A549 (cell line): ENCODE measurements at regions not wholly inside any gene's neighbourhood (a gene's known extent, or its start where the extent isn't known, plus 50 kb on each side); places are given as distances from the start of the nearest gene placed in this dataset.

Experiments
- ATAC-seq, 2 experiments: fragments of 200-7000 bp in 1 of 2; fragments of >200 bp in 1 of 2; cut with Nextera tagmentation in 1 of 2; cut with Tn5 transposase in 1 of 2; 3 replicates each; pipeline versions ENCODE4 v1.8.0 to v1.9.1; 2018 to 2020; ENCODE audit warnings: mild to moderate bottlenecking in 1 of 2, moderate library complexity in 1 of 2
- CTCF ChIA-PET: fragments of 300-600 bp; sonication (Branson Sonifier 250); formaldehyde crosslinking; extraction: SDS; loops from one replicate; lab custom pipeline; 2021; ENCODE audit warnings: antibody characterized with exemption, inconsistent platforms; lab: Yijun Ruan, JAX
- POLR2A ChIA-PET: fragments of 350-600 bp; formaldehyde crosslinking; extraction: SDS; loops from one replicate; lab custom pipeline; 2021; ENCODE audit warnings: antibody characterized with exemption, inconsistent platforms; lab: Yijun Ruan, JAX
- DNase-seq, 2 experiments: peaks; one replicate each; pipeline versions ENCODE4 v3.0.0 to v3.0.0-alpha.2; 2011 to 2016; ENCODE audit warnings: low read depth in 1 of 2, low spot score in 1 of 2
- FAIRE-seq: peaks from 2 replicates; lab custom pipeline; 2011; peaks lifted over from hg19 to GRCh38; lab: Jason Lieb, UNC
- H3K27ac ChIP-seq, 2 experiments: fragments of >200 bp; sonication (Bioruptor Twin); formaldehyde crosslinking; 3 replicates each; pipeline ENCODE4 v1.5.1; 2016 to 2017
- H3K4me1 ChIP-seq: fragments of >200 bp; sonication (Bioruptor Twin); formaldehyde crosslinking; 3 replicates; pipeline ENCODE4 v1.6.1; 2016
- H3K4me2 ChIP-seq: fragments of >200 bp; sonication (Bioruptor Twin); formaldehyde crosslinking; 3 replicates; pipeline ENCODE4 v1.6.1; 2016
- H3K4me3 ChIP-seq: fragments of >200 bp; sonication (Bioruptor Twin); formaldehyde crosslinking; 3 replicates; pipeline ENCODE4 v1.5.1; 2016
- H3K9me3 ChIP-seq: fragments of >200 bp; sonication (Bioruptor Twin); formaldehyde crosslinking; 3 replicates; pipeline ENCODE4 v1.6.1; 2016
- CEBPB ChIP-seq, 2 experiments: fragments of >200 bp in 1 of 2; sonication (Bioruptor Twin) in 1 of 2; formaldehyde crosslinking in 1 of 2; IDR thresholded peaks; 2 replicates each; pipeline ENCODE4 v1.6.1; 2012 to 2016
- CHD2 ChIP-seq: fragments of 150-350 bp; IDR thresholded peaks from 2 replicates; pipeline ENCODE4 v1.6.1; 2014; ENCODE audit warnings: low read length; ENCODE audit not compliant: partially characterized antibody
- ELK1 ChIP-seq: fragments of 150-350 bp; IDR thresholded peaks from 2 replicates; pipeline ENCODE4 v1.6.1; 2014; ENCODE audit warnings: low read depth, mild to moderate bottlenecking, low read length
- EP300 ChIP-seq, 2 experiments: fragments of >200 bp; sonication (Bioruptor Twin); formaldehyde crosslinking; IDR thresholded peaks; 2 replicates in 1 of 2; 3 replicates in 1 of 2; pipeline ENCODE4 v1.6.1; 2016 to 2017
- FOSB ChIP-seq: fragments of 250-450 bp; sonication (Bioruptor Pico); IDR thresholded peaks from 2 replicates; pipeline ENCODE4 v1.5.0; 2020; ENCODE audit warnings: mild to moderate bottlenecking, moderate library complexity
- GATA3 ChIP-seq: IDR thresholded peaks from 2 replicates; pipeline ENCODE4 v1.6.1; 2012; ENCODE audit warnings: borderline replicate concordance
- HES2 ChIP-seq: fragments of >200 bp; sonication (Bioruptor Twin); formaldehyde crosslinking; IDR thresholded peaks from 2 replicates; pipeline ENCODE4 v1.6.1; 2016
- HEYL ChIP-seq: fragments of 250-450 bp; sonication (Bioruptor Pico); IDR thresholded peaks from 2 replicates; pipeline ENCODE4 v1.8.0; 2021; ENCODE audit warnings: mild to moderate bottlenecking, moderate library complexity
- HMGXB4 ChIP-seq: fragments of 250-450 bp; sonication (Bioruptor Pico); IDR thresholded peaks from 2 replicates; pipeline ENCODE4 v1.5.0; 2021; ENCODE audit warnings: mild to moderate bottlenecking, moderate library complexity, borderline replicate concordance
- JUNB ChIP-seq: fragments of >200 bp; sonication (Bioruptor Twin); formaldehyde crosslinking; IDR thresholded peaks from 2 replicates; pipeline ENCODE4 v1.6.1; 2016
- MAZ ChIP-seq: fragments of 150-350 bp; IDR thresholded peaks from 2 replicates; pipeline ENCODE4 v1.6.1; 2014; ENCODE audit warnings: antibody characterized with exemption, low read depth, low read length, borderline replicate concordance
- NFE2L2 ChIP-seq: fragments of 150-350 bp; conservative IDR thresholded peaks from 2 replicates; pipeline ENCODE4 v1.6.1; 2014; ENCODE audit warnings: low read length
- NR3C1 ChIP-seq: fragments of >200 bp; sonication (Bioruptor Twin); formaldehyde crosslinking; IDR thresholded peaks from 3 replicates; pipeline ENCODE4 v1.6.1; 2017
- POLR2AphosphoS2 ChIP-seq: conservative IDR thresholded peaks from 2 replicates; pipeline ENCODE4 v1.6.1; 2012; ENCODE audit warnings: low read length, improper control_type of control experiment, inconsistent platforms
- SREBF2 ChIP-seq: fragments of 450-650 bp; IDR thresholded peaks from 2 replicates; pipeline ENCODE4 v1.6.1; 2014; ENCODE audit warnings: mild to moderate bottlenecking, moderate library complexity
- TFCP2L1 ChIP-seq: fragments of 250-450 bp; sonication (Bioruptor Pico); IDR thresholded peaks from 2 replicates; pipeline ENCODE4 v1.5.0; 2021; ENCODE audit warnings: mild to moderate bottlenecking
- WGBS: methylation state at CpG from one replicate; pipeline ENCODE4 v1.1.6; 2017; ENCODE audit errors: missing lambda C conversion rate; 5-methylcytosine and 5-hydroxymethylcytosine counted together
- TF ChIP-seq, protein P1 (sequence below): IDR thresholded peaks from 2 replicates; pipeline ENCODE4 v1.6.1; 2012
- TF ChIP-seq, protein P2 (sequence below): fragments of 450-650 bp; IDR thresholded peaks from 2 replicates; pipeline ENCODE4 v1.6.1; 2014; ENCODE audit warnings: antibody characterized with exemption
- TF ChIP-seq, protein P3 (sequence below): fragments of 200-600 bp; sonication (generic); IDR thresholded peaks from 2 replicates; pipeline ENCODE4 v1.6.1; 2016; ENCODE audit warnings: antibody characterized with exemption, mild to moderate bottlenecking, moderate library complexity

DNA sequence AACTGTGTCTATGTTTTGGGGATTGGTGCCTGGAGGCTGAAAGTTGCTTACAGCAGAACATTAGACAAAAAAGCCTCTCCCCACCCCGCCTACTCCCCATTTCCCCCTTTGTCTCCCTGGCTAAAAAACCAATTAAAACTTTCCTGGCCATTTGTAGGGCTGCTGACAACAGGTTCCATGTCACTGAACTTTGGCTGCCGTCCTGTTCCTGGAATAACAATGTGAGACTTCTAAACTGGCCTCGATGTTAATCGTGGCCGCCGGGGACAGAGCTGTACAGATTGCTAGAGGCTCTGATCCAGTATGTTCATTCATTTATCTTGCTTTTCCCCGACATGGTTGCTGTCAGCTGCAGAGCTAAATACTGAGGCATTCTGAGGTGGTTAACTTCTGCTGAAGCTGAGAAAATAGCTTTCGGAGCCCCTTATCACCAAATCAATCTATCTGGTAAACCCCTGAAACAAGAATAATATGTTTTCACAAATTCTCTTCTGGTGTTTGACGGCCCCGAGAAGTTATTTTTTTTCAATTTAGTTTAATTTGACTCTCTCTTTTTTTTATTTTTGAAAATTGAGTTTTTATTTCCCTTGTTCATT lies 271.6 kb downstream of the GFRA1 start:
- no peaks in the 10 kb centered on the region for H3K9me3 ChIP-seq
- CTCF ChIA-PET: no interaction called here

More for the DNA sequence above, 271.6 kb downstream of the GFRA1 start:
- POLR2A ChIA-PET: no interaction called here
- FAIRE-seq (no peak), DNase-seq (no peak)
- no peak overlapping the region for H3K4me3 ChIP-seq
- TF ChIP-seq GATA3 (no peak), HEYL (CRISPR knock-in tag) (no peak), JUNB (no peak), ELK1 (no peak), CEBPB (IDR thresholded peaks at IDR 0.05) (no peak), MAZ (no peak), CHD2 (no peak), SREBF2 (no peak), NFE2L2 (no peak), POLR2AphosphoS2 (no peak), EP300 (IDR thresholded peaks at IDR 0.05) (no peak), HES2 (no peak), HMGXB4 (CRISPR knock-in tag) (no peak), FOSB (CRISPR knock-in tag) (no peak), NR3C1 (no peak), TFCP2L1 (CRISPR knock-in tag) (no peak)
- TF ChIP-seq, protein P1, sequence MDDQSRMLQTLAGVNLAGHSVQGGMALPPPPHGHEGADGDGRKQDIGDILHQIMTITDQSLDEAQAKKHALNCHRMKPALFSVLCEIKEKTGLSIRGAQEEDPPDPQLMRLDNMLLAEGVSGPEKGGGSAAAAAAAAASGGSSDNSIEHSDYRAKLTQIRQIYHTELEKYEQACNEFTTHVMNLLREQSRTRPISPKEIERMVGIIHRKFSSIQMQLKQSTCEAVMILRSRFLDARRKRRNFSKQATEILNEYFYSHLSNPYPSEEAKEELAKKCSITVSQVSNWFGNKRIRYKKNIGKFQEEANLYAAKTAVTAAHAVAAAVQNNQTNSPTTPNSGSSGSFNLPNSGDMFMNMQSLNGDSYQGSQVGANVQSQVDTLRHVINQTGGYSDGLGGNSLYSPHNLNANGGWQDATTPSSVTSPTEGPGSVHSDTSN: no peak
- TF ChIP-seq, protein P2, sequence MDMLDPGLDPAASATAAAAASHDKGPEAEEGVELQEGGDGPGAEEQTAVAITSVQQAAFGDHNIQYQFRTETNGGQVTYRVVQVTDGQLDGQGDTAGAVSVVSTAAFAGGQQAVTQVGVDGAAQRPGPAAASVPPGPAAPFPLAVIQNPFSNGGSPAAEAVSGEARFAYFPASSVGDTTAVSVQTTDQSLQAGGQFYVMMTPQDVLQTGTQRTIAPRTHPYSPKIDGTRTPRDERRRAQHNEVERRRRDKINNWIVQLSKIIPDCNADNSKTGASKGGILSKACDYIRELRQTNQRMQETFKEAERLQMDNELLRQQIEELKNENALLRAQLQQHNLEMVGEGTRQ: no peak
- TF ChIP-seq, protein P3, sequence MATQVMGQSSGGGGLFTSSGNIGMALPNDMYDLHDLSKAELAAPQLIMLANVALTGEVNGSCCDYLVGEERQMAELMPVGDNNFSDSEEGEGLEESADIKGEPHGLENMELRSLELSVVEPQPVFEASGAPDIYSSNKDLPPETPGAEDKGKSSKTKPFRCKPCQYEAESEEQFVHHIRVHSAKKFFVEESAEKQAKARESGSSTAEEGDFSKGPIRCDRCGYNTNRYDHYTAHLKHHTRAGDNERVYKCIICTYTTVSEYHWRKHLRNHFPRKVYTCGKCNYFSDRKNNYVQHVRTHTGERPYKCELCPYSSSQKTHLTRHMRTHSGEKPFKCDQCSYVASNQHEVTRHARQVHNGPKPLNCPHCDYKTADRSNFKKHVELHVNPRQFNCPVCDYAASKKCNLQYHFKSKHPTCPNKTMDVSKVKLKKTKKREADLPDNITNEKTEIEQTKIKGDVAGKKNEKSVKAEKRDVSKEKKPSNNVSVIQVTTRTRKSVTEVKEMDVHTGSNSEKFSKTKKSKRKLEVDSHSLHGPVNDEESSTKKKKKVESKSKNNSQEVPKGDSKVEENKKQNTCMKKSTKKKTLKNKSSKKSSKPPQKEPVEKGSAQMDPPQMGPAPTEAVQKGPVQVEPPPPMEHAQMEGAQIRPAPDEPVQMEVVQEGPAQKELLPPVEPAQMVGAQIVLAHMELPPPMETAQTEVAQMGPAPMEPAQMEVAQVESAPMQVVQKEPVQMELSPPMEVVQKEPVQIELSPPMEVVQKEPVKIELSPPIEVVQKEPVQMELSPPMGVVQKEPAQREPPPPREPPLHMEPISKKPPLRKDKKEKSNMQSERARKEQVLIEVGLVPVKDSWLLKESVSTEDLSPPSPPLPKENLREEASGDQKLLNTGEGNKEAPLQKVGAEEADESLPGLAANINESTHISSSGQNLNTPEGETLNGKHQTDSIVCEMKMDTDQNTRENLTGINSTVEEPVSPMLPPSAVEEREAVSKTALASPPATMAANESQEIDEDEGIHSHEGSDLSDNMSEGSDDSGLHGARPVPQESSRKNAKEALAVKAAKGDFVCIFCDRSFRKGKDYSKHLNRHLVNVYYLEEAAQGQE: no peak
- TF ChIP-seq, all 56 proteins: peak for 0
- no peak for ATAC-seq
- Histone ChIP-seq H3K4me1 (no peaks in the 10 kb centered on the region), H3K27ac (no peak overlapping the region), H3K4me2 (no peak overlapping the region)
- 74% methylated on average over 10 of the region's 10 CpGs for WGBS
